Astrocyte (in vitro differentiated cells and primary cell): ENCODE measurements at regions not wholly inside any gene's neighbourhood (a gene's known extent, or its start where the extent isn't known, plus 50 kb on each side); places are given as distances from the start of the nearest gene placed in this dataset.

Experiments used
- EZH2 ChIP-seq: IDR thresholded peaks from 2 replicates; pipeline ENCODE4 v1.6.1; 2012; ENCODE audit warnings: mild to moderate bottlenecking, low read length, inconsistent platforms; ENCODE audit not compliant: insufficient read depth
- TF ChIP-seq, protein P1 (sequence below): IDR thresholded peaks from 2 replicates; pipeline ENCODE4 v1.5.1; 2011; ENCODE audit warnings: low read depth, mild to moderate bottlenecking, inconsistent platforms, low read length, moderate library complexity; ENCODE audit not compliant: insufficient read depth

DNA sequence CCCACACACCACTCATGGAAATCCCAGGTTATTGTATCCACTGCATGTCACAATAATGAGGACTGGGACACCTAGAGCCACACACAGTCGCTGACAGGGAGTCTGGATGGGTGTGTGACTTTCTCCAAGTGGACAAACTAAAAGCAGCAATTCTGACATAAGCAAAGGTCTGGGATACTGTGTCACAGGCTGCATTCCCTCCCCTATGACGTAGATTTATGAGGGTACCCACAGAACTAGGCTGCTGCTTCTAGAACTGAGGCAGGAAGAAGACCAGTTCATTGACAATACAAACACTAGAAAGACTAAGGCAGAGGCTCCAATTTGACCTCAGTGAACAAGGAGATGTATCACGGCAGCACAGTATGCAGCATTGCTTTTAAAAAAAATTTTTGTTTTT is 63.6 kb upstream of the TBCA start:
- no peak for TF ChIP-seq EZH2
- TF ChIP-seq, protein P1, sequence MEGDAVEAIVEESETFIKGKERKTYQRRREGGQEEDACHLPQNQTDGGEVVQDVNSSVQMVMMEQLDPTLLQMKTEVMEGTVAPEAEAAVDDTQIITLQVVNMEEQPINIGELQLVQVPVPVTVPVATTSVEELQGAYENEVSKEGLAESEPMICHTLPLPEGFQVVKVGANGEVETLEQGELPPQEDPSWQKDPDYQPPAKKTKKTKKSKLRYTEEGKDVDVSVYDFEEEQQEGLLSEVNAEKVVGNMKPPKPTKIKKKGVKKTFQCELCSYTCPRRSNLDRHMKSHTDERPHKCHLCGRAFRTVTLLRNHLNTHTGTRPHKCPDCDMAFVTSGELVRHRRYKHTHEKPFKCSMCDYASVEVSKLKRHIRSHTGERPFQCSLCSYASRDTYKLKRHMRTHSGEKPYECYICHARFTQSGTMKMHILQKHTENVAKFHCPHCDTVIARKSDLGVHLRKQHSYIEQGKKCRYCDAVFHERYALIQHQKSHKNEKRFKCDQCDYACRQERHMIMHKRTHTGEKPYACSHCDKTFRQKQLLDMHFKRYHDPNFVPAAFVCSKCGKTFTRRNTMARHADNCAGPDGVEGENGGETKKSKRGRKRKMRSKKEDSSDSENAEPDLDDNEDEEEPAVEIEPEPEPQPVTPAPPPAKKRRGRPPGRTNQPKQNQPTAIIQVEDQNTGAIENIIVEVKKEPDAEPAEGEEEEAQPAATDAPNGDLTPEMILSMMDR, result no peak
